GM18502 (cell line): ENCODE measurements at regions not wholly inside any gene's neighbourhood (a gene's known extent, or its start where the extent isn't known, plus 50 kb on each side); places are given as distances from the start of the nearest gene placed in this dataset.

Experiments
- ATAC-seq: cut with Tn5 transposase; IDR thresholded peaks from one replicate; pipeline ENCODE4 v1.9.1; 2021; ENCODE audit warnings: mild to moderate bottlenecking; ENCODE audit not compliant: unreplicated experiment, poor library complexity

DNA sequence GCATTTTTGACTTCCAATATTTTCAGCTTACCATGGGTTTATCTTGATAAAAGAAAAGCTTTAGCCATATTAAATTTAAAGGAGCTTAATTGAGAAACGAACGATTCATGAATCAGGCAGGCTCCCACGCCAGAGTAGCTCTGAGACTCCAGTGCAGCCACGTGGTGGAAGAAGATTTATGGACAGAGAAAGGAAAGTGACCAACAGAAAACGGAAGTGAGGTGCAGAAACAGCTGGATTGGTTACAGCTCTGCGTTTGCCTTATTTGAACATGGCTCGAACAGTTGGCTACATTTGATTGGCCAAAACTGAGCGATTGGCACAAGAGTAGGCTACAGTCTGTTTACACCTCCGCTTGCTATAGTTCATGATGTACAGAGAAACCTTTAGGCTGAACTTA, 395.4 kb downstream of the GATA3 start:
- no peak for ATAC-seq

DNA sequence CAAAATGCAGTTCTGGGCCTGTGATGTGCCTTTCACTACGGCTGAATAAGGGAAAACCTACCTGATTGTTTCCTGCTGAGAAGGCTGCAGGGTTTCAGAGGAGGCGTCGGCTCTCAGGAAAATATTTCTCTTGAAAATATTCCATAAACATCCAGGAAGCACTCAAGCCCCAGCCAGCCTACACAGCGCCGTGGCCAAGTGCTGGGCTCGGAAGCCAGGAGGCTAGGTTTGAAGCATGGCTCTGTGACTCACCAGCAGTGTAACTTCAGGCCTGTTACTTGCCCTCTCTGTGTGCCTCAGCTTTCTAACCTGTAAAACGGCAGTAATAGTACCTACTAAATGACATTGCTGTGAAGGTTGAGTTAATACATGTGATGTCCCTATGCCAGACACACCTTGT, 399.1 kb downstream of the GATA3 start:
- no peak for ATAC-seq

DNA sequence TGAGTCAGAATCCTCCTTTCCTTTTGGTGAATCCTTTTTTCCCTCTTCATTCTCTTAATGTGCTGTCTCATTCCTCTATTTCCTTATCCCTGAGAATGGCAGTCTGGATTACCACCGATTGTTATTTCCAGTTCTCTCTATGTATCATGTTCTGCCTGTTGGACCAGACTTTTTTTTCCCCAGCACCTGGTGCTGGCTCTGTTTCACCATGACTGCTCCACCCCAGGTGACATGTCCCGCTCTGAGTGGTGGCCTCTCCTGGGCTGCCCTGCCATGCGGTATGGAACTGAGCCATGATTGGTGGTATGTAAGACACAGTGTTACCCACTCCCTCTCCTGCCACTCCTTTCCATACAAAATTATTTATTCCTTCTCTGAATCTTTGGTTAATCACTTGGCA, 399.9 kb downstream of the GATA3 start:
- no peak for ATAC-seq

DNA sequence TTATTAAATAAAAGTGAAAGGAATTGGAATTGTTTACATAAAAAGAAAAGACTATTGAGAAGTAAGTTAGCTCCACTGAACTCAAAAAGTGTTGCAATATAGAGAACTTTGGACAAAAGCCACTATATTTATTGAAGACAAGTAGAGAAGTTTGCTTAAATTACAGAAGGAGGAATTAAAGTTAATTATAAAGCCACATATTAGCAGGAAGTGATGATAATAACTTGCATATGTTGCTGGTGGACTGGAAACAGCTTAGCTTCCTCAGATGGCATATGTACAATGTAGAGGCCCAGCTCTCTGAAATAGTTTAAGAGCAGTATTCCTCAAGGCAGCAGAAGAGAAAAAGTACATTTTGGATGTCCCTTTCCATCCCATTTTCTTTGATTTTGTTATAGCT, 400.7 kb downstream of the GATA3 start:
- ATAC-seq: no peak

DNA sequence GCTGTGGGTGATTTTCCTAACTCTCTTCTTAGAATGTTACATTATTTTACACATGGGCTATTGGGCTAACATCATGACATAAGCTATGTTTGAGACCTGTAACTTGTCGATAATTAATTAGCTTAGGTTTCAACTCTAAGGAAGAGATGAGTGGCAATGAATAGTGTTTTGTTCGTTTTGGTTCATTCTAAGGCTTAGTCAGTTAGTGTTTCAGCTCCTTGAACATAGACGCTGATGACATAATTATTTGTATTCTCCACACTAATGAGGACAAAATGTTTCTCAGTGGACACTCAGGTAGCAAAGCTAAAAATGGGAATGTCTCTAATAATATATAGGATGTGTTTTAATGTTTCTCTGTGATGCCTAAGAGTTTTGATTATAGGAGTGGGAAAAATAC, 401.9 kb downstream of the GATA3 start:
- no peak for ATAC-seq

DNA sequence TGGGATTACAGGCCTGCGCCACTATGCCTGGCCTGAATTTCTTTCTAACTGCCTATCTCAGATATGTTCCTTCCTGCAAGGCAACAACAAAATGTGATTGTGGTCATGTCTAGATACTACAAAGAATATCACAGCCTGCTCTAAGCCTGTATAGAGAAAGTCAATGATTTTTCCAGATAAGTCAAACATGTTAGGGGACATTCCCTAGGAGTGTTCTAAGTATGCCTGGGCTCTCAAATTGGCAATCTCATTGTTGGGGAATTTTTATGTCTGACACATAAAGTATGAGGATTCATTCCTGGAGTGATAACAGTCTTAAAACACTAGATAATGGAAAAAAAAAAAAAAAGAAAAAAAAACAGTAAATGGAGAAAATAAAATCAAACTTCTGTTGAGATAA, 406.1 kb downstream of the GATA3 start:
- ATAC-seq: no peak

DNA sequence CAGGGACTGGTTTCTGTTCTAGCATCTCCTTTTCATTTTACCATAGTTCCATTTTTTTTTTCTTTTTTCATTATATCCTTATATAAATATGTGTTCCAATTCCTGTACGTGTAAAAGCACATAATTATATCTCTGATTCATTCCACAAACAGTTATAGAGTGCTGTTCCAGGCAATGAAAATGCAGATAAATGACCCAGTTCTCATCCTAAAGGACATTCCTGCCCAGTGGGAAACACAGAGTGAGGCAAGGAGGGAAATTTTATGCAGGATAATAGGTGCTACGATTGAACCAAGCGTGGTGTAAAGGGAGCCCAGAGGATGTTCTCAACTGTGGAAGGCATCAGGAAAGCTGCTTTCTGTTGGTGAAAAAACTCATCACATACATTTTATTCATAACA, 408.1 kb downstream of the GATA3 start:
- ATAC-seq: no peak

DNA sequence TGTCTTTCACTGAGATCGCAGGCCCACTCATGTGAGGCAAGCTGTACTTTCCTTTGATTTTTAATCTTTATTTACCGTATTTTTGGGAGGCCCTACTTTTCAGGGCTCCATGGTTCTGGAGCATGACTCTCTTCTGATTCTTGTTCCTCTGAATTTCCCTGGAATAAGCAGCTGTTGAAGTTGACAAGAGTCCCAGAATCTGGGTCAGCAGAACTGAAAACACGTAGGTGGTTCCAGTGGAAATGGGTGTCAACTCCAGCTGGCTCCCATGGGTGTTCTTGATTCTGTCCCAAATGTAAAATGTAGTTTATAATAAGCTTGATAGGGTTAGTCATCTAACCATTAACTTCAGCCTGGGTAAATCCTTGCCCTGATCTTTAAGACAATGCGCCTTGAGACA, 409.4 kb downstream of the GATA3 start:
- no peak for ATAC-seq

DNA sequence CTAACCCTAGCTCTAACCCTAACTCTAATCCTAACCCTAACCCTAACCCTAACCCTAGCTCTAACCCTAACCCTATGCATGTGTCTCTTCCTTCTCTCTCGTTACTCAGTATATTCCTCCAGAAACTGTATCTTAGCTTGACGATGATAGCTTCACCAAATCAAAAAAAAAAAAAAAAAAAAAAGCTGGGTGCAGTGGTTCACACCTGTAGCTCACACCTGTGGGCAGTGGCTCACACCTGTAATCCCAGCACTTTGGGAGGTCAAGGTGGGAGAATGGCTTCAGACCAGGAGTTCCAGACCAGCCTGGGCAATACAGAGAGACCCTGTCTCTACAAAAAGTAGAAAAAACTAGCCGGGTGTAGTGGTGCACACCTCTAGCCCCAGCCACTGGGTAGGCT, 414.0 kb downstream of the GATA3 start:
- no peak for ATAC-seq

DNA sequence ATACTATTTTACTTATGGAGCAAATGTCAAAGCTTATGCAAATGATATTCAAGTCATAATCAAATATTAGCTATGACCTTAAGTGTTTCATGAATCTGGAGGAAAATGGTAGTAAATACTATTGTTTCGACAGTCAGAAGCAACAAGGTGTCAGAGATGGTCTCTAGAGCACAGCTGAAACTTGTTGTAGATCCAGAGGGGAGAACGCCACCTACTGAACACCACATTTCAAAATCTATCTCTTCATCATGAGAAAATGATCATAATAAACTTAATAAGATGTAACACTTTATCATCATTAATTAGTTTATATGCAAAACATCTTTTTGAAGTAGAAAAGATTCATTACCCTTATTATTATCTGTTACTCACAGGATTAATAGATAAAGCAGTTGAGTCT, 418.7 kb downstream of the GATA3 start:
- ATAC-seq: no peak

DNA sequence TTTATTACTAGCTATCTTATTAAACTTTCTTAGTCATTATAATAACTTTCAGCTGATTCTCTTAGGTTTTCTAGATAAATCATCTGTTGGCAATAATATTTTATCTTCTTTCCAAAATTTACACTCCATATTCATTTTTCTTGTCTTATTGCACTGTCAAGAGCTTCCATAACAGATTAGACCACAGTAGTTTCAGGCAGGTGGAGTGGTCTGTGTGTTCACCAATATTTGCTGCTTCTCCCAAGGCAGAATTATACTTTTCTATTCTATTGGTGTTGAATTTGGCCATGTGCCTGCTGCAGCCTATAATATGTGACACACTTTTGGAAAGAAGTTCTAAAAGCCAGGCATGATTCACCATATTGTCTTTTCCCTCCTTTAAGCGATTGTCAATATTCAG, 422.8 kb downstream of the GATA3 start:
- ATAC-seq: no peak

DNA sequence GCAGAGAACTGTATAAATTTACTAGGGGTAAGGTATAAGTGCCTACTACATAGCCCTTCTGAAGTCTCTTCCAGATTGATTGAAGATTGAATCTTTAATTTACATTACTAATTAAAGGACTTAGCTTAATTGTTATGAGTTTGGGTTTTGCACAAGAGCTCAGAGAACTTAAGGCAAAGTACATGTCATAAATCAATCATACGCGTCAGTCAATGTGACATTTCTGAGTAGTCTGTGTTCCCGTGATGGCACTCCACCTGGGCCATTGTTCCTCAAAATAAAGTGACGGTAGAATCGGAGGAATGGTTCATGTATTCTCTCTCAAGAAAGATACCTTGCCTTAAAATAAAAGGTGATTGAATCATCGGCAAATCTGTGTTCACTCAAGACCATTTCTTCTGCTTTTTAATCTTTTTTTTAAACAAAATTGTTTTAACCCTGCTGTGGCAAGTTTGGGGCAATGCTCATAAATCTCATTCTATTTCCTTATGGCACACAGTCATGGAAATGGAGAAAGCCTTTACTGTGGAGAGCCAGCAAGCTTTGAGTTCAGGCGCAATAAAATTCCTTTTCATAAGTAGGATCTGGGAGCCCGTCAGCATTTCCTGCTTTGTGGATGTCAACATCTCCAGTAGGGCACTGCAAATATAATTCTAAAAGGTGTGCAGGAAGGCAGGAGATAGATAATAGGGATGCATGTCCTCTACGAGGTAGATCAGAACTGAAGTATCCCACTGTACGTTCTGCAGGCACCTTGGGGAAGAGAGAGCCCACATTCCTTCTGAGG, 427.4 kb downstream of the GATA3 start:
- ATAC-seq: no peak

DNA sequence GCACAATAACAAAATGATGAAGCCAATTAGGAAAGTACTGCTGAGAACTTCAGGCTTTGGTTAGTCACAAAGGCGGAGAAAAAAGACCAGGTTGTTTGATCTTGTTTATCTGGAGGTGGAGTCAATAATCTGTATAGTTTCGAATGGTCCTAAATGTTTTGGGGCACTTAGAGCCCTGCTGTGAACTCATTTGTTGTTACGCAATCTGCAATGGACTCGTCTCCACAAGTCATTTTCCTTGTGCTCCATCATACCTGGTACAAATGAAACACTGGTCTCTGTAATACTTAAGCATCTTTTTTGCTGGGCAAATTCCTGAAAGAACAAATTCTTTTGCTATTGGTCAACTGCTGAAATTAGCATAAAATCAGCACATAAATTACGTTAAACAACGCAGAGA, 430.5 kb downstream of the GATA3 start:
- no peak for ATAC-seq

DNA sequence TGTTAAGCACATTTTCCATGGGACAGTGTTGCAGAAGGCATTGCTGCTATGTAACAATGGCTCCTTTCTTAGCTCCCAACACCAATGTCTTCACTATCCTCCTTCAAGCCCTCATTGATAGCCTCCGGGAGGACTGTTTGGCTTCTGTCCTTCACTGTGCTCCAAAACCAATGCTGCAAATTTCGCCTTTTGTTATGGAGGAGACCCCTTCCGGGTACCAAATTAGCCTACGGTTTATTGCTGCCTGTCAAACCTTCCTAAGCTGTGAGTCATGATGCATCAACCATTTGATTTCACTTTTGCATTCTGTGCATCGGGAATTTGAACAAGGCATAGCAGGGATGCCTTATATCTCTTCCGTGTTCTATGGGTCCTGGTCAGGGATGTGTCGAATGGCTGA, 432.9 kb downstream of the GATA3 start:
- no peak for ATAC-seq

DNA sequence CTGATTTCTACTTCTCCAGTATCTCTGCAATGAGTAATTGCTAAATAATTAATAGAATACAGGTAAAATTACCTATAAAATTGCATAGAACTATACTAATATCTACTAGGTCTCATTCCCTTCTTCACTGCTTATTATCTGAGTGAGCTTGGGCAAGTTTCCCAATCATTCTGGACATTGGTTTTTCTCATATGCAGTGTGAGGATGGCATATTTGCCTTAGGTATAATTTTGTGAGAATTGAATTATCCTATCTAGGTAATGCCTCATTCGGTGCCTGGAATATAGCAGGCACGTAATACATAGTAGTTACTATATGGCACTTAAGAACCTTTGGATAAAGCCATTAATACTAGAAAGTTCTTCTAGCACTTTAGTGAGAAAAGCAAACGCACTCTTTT, 434.7 kb downstream of the GATA3 start:
- ATAC-seq: no peak

DNA sequence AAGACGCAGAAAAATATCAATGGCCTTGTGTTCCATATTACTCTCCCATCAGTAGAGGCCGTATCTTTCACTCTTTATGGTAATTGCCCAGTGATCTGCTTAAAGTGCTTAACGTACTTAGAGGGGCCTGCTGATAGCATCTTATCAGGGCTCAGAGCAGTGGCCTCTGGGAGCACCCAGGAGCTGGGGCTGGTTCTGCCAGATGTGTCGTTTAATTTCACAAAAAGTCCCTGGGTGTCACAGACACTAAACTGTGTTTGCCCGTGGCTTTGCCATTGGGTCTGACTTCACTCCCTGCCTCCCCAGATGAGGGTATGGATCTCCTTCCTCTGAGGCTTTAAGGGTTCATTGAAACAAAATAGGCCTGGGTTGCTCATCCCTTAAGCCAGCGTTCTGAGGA, 435.3 kb downstream of the GATA3 start:
- no peak for ATAC-seq

DNA sequence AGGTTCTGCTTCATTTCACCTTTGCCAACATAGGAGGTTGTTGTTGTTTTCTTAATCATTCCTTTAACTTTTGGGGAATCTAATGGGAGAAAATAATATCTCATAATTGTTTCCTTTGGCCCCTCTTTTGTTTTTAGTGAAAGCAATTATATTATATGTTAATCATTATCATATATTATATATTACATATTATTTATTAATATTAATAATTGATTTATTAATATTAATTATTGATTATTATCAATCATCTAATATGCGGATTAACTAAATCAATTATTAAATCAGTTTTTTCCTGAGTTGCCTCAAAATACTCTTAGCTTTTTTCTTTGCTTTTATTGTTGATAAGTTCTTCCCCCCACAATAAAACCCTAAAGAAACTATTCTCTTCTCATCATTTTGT, 443.8 kb downstream of the GATA3 start:
- ATAC-seq: no peak

DNA sequence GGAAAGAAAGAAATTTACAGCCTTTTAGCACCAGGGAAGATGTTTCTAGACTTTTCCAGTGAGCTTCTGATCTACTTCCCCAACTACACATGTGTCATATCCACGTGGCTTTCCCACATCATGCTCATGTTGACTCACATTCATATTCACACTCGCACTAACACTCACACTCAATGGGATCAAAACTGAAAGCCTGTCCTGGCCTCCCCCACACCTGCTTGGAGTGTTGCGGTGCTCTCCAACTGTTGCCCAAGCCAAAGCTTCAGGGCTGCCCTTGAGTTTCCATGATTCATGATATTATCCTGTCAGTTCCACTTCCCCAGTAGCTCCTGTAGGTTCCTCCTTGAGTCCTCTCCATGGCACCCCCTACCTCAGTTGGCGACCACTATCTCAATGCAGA, 444.4 kb downstream of the GATA3 start:
- ATAC-seq: no peak

DNA sequence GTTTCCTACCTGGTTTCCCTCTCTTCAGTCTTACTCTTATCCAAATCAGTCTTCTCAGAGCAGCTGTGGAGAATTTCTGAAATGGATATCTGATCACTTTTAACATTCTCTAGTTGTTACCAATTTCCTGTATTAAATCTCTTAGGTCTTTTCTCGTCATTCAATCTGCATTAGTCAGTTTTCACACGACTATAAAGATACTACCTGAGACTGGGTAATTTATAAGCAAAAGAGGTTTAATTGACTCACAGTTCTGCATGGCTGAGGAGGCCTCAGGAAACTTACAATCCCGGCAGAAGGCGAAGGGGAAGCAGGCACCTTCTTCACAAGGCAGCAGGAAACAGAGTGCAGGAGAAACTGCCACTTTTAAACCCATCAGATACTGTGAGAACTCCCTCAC, 444.8 kb downstream of the GATA3 start:
- ATAC-seq: no peak

DNA sequence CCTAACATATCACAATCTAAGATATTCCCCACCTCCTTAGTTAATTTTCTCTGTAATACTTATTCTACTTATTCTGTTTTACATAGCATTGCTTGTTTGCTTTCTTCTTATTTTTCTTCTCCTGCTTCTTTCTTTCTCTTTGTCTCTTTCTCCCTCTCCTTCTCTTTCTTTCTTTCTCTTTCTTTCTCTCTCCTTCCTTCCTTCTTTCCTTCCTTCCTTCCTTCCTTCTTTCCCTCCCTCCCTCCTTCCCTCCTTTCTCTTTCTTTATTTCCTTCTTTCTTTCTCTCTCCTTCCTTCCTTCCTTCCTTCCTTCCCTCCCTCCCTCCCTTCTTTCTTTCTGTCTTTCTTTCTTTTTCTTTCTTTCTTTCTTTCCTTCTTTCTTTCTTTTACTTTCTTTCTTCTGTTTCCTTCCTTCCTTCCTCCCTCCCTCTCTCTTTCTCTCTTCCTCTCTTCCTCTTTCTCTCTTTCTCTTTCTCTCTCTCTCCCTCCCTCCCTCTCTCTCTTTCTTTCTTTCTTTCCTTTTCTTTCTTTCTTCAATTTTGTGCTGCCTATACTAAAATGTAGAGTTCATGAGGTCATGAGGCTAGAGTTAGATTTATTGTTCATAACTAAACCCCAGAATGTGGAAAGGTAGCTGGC, 445.4 kb downstream of the GATA3 start:
- no peak for ATAC-seq

DNA sequence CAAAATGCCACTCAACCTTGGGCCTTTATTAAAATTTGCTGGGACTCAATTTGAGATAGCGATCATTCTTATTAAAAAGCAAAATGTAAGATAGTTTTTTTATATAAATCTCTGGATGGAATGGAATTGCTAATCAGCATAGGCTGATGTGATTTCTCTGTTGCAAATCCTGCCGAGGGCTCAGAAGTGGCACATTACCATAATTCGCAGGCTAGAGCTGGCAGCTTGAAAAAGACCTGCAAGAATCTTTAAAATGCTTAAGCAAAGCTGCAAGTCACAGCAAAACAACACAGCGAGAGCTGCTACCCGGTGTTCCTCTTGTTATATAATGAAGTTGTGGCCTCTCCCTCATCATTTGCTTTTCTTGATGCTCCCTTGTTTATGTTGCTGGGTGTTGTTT, 448.1 kb downstream of the GATA3 start:
- no peak for ATAC-seq

DNA sequence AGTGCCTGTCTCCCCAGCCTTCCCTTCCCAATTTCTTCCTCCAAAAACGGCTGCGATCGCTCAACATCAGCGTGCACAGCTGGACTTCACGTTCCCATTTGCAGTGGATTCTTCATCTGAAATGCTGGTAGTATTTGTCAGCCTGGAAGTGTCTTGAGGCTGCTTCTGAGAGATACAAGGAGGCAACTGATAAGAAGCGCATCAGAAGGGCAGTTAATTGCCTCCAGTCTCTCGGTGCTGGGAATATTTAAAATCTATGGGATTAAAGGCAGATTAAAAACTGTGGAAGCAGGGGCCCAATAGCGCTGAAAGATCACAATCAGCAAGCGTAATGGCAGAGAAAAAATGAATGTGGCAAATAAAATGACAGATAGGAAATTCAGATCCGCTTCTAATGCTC, 450.0 kb downstream of the GATA3 start:
- no peak for ATAC-seq
